Skin epidermis (tissue), 12 donors: ENCODE measurements at regions not wholly inside any gene's neighbourhood (a gene's known extent, or its start where the extent isn't known, plus 50 kb on each side); places are given as distances from the start of the nearest gene placed in this dataset.

ENCODE experiments used
- H3K27ac ChIP-seq, 21 experiments: fragments of 200-600 bp; sonication (generic) in 11 of 21; one replicate each; pipeline ENCODE4 v1.5.0; 2020; ENCODE audit warnings: mild to moderate bottlenecking in 3 of 21, inconsistent platforms in 2 of 21, moderate library complexity in 2 of 21
- H3K4me3 ChIP-seq, 7 experiments: fragments of 200-600 bp; sonication (generic) in 2 of 7; one replicate each; pipeline ENCODE4 v1.5.0; 2020; ENCODE audit warnings: inconsistent platforms in 2 of 7, mild to moderate bottlenecking in 2 of 7, moderate library complexity in 1 of 7

DNA sequence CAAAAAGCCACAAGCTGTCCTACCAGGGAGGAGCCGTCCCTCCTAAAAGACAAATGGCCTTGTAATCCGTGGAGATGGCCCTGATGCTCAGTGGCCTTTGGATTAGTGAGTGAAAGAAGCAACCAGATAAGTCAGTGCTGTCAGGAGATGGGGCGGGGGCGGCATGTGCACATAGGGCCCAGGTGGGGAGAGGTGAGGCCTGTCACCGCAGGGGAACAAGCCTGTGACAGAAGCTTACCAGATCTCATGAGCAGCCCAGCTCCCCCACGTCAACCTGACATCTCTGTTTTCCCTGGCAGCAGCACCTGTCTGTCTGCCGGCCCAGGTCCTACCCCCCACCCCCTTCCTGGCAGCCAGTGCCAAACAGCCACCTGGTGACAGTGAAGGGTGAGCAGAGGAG, 162.6 kb downstream of the BUD13 start:
- Histone ChIP-seq H3K4me3 (no peak overlapping the region), H3K27ac (no peak overlapping the region)

DNA sequence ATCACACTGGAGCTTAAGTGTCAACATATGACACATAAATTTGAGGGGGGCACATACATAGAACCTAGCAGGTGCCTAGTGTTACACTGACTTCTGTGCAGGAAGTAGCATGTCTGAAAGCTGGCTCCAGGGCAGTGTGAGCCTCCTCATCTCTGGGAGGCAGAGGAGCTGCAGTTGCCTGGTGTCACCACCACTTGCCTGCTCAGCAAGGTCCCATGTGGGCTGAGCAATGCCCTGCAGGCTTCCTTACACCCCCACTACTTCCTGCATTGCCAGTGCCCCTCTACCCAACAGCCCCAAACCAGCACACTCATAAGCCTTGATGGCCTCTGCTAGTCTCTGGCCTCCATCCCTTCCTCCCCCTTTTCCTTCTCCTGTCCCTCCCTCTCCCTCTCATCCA, 165.8 kb downstream of the BUD13 start:
- Histone ChIP-seq H3K27ac (no peak overlapping the region), H3K4me3 (no peak overlapping the region)

DNA sequence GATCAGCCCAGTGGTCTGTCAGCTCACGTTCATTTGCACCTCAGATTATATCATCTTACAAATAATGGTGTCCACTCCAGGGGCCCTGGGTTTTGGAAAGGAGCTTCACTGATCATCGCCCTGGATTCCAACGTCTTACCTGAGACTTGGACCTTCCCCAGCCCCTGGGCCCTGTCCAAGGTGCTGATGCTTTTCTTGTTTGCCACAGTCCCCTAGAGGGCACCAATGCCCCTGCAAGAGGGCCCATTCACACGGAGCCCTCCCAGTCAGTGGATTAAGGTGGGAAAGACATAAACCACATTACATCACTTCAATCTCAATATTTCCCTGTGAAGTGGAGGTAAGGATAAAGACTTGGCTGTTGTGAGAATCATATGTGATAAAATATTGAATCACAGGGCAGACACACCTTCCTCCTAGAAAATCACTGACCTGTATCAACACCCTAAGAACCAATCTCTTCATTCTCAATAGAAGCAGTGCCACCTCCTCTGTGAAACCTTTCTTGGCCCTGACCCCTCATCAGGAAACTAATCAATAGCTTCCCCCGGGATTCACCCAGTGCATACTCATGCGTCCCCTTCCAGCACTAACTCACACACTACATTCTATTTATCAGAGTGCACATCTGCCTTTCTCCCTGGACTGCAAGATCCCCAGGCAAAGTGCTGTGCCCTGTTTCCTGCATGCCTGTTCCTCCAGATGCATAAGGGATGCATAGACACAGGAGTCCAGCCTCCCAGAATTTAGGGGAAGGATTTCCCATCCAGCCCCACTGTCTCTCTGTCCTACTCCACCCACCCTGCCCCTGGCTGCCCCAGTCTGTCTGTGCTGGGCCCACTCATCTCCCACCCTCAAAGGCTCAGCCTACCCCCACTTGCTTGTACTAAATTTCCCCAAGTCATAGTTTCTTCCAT, 167.0 kb downstream of the BUD13 start:
- Histone ChIP-seq H3K4me3 (no peak overlapping the region), H3K27ac (no peak overlapping the region)

DNA sequence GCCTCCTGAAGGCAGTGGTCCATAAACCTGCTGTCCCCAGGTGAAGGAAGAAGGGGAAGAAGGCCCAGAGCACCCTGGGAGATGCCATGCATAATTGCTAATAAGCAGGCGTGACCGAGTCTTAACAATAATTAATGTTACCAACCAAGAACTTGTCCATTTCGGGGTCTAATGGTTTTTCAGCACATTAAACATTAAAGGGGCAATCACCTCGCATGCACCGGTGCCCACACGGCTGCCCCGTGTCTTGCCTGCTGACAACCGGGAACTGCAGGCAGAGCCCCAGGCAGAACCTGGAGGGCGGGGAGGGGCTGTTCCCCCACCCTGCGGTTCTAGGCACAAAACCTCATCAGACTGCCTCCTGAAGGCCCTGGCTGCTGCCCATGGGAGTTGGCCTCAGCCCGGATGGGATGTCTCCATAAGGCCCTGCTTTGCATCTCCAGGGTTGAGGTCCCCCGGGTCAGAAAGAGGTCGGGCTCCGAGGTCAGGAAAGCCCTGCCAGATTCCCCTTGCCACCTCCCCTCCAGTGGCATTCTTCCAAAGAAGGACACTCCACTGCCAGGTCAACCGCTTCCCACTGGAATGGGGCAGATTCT, 169.0 kb downstream of the BUD13 start:
- H3K4me3 ChIP-seq, result no peak overlapping the region
- H3K27ac ChIP-seq, result no peak overlapping the region

DNA sequence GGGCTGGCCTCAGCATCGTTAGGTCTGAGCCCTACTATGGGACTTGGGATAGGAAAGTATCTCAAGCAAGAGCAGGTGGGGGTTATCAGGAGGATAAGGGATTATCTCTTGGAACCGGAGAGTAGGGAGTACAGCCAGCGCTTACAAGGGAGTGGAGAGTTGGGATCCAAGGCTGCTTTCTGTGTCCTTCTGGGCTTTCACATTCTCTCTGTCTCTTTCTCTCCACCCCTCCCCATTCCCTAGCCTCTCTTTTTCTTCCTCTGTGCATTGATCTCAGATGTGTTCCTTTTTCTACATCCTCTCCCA, 170.2 kb downstream of the BUD13 start:
- Histone ChIP-seq H3K27ac (no peak overlapping the region), H3K4me3 (no peak overlapping the region)

DNA sequence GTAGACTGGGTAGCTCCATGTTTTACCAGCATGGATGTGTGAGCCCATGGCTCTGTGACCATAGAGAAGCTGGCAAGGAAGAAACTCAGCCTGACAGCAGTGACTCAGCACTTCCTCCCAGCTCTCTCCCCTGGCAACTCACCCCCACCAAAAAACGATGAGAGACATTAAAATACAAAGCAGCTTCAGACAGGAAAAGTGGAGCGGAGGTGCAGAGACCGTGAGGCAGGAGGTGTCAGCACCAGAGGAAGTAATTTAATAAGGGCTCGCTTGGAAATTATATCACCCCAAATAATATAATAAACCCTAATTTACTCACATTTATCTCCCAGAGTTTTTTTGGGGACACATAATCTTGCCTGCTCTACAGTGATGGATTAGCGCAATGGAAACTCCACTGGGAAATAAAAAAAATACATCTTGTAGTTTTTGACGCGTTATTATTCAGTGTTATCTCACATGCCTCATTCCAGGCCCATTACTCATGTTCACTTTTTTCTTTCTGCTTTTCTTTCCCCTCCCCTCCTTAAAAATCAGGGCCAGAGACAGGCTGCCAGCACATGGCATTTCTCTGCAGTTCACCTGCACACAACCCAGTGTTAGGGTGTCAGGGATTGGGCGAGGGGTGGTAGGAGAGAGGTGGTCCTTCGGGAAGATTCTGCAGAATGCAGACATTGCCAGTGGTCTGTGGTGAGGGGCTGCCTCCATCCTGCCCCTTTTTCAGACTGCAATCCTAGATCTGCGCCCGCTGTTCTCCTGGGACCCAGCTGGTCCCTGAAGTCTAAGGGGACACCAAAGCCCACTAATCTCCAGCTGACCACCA, 170.8 kb downstream of the BUD13 start:
- H3K27ac ChIP-seq, result no peak overlapping the region
- H3K4me3 ChIP-seq, result no peak overlapping the region

DNA sequence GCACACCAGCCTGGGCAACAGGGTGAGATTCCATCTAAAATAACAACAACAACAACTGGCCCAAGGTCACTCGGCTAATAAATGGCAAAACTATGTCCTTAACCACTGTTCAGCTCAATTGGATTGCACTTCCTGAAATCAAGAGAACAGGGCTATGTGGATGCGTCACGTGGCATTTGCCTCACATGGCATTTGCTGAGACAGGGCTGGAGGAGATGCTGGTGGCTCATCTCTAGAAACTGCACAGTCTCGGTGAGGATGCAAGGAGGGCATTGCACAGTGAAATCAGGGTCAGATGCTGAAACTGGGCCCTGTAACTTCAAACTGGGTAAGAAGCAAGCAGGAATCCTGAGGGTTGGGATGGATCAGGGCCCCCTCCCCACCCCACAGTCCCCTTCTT, 171.9 kb downstream of the BUD13 start:
- H3K4me3 ChIP-seq, result no peak overlapping the region
- no peak overlapping the region for H3K27ac ChIP-seq

DNA sequence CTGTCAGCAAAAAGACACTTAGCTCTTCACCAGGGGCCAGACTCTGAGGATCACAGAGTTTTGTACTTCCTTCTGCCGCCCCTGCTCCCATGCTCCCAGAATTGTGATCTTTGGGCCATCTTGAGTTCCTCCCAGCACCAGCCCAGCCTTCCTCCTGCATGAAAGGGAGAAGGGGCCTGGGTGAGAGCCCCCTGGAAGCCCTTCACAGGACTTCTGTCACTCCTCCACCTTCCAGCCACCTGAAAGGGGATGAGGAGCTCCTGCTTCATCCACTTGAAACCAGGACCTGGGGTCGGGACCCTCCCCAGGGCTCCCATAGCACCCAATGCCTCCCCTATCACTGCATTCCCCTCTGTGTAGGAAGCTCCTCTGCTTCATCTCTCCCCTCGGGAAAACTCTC, 174.2 kb downstream of the BUD13 start:
- Histone ChIP-seq H3K4me3 (no peak overlapping the region), H3K27ac (no peak overlapping the region)

DNA sequence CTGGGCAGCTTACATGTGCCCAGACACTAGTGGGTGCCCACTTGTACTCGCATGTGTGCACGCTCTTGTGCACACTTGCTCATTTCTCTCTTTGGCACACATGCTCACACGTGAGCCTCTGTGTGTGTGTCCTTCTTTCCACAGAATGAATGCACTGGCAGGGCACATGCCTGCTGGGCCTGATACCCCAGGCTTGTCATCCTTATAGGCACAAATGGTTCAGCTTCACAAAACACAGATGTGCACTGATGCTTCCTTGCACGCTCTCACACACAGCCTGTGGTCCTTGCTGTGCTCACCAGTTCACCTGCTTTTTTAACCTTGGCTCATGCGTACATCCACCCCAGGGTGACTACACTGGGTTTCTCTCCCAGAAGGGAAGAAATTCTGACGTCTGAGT, 174.8 kb downstream of the BUD13 start:
- Histone ChIP-seq H3K27ac (no peak overlapping the region), H3K4me3 (no peak overlapping the region)

DNA sequence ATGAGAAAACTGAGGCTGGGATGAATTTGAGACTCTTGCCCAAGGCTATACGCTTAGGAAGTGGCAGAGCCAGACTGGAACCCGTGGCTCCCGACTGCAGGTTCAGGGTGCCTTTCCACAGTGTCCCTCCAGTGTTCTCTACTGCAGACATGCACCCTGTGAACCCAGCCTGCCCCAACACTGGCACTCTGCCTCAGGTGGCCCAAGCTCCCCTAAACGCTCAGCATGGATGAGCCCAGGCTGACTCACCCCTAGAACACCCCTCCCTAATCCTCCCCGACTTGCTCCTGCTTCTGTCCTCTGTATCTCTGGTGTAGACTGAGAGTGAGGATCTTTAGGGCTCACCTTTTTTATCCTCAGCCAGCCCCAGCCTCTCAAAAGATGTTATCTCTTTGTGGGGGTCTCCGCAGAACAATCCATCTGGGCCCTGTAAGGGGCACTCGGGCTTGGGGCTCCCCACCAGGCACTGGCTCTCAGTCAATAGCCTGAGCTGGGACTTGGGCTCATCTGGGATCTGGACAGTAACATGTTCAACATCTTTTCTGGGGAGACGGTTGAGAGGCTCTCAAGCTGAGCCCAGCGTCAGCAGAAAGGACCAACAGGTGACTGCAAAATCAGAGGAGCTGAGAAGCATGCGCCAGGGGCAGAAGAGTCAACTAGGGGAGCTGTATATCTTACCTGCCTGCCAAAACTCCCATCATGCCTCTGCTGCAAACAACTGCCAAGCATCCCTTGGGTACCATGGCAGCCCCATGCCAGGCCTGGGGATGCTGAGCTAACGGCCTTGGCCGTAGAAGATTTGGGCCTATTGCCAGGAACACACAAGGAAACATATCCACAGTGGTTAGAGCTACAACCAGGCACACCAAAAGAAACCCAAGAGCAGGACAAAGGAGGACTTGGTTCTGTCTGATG, 176.2 kb downstream of the BUD13 start:
- H3K27ac ChIP-seq, result no peak overlapping the region
- no peak overlapping the region for H3K4me3 ChIP-seq

DNA sequence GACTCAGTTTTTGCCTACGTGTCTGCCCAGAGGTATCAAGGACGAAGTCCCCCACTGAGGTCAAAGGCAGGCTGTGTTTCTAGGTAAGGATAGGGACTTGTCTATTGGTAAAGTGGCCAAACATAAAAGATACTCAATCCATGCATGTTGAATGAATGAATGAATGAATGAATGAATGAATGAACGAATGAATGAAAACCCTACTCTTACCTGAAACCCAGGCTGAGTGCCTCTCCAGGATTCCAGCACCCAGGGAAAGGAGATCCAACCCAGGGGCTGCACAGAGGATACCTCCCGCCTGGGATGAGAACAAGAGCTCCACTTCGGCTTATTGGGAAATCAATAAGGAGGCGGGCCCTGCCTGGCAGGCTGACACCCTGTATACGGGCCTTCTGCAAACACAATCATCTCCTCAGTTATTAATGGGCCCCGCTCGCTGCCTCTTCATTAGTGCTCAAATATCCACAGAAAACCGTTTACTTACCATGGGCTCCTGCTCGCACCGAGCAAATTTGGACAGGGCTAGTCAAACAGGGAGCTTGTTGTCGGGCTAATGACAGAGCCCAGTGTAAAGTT, 177.4 kb downstream of the BUD13 start:
- Histone ChIP-seq H3K4me3 (no peak overlapping the region), H3K27ac (no peak overlapping the region)

DNA sequence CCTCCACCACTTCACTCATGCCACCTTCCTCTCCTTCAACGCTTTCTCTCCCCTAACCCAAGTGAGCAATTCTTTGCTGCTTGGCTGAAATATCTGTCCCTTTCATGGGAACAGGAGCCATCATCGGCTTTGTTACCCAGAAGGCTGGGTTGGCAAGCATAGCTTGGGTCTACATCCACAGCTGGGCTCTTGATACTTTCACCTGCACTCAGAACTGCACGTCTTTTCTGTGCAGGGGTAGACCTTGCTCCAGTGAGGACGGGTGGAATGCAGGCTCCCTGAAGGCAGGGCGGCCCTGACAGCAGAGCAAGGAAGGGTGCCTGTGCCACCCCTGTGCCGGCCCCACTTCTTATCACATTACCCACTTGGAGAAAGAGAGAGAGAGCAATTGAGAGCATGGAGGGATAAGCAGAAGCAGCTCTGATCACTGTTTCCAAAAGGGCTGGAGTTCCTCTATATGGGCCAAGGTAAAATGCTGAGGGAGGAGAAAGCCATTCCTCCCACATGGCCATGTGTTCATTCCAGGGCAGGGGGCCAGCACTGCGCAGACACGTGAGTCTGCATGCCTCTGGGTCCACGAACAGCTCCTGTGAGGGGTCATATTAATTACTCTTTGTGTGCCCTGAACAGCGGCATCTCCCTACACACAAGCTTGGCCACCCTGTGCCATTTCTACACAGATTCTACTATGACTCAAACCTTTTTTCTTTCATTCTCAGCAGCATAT, 181.8 kb downstream of the BUD13 start:
- H3K27ac ChIP-seq, result no peak overlapping the region

DNA sequence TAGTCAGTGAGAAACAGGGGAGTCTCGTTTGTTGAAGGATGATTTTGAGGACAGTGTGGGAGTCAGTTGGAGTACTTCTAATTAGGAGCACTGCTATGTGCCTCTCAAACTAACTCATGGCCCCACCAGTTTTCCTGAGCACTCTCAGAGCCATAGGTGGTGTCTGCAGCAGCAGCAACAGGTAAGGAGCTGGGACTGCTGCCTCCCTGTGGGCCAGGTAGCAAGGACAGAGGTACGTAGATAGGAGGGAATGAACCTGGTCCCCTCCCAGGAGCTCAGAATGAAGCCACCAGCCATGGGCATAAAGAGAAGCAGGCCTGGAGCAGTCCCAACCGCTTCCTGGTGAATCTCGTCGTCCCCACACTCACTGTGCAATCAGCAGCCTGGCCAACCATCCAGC, 183.4 kb downstream of the BUD13 start:
- Histone ChIP-seq H3K27ac (no peak overlapping the region), H3K4me3 (no peak overlapping the region)

More for the DNA sequence above, 181.8 kb downstream of the BUD13 start:
- H3K4me3 ChIP-seq, result no peak overlapping the region

DNA sequence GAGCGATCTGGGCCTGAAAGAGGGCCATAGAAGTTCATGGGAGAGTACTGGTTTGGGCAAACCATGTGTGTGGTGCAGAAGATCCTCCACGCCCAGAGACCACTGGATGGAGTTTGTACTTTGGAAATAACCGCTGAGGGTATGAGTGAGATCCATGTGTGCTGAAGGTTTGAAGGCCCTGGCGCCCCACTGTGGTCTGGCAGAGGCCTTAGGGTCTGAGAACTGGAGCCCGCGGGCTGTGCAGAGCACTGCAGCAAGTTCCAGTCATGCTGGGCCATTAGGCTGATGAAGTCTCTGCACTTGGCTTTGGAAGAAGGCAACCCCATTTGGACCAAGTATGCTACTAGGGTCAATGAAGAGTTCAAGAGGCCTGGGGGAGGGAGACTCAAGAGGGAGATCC, 186.4 kb downstream of the BUD13 start:
- H3K27ac ChIP-seq, result no peak overlapping the region
- no peak overlapping the region for H3K4me3 ChIP-seq

DNA sequence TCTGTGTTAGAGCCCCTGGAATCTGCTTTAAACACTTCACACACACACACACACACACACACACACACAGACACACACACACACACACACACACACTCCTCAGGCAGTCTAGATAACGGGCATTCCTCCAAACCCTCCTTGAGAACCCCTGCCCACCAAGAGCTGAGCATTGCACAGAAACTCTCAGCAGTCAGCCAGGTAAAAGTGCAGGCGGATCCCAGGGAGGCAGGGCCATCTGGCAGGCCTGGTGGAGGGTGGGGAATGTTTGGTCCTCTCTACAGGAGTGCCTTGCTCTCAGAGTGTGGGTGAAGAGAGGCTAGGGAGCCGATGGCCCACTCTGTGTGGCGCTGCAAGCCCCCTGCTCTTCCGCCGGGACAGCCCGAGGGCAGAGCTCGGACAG, 190.2 kb downstream of the BUD13 start:
- no peak overlapping the region for H3K4me3 ChIP-seq

DNA sequence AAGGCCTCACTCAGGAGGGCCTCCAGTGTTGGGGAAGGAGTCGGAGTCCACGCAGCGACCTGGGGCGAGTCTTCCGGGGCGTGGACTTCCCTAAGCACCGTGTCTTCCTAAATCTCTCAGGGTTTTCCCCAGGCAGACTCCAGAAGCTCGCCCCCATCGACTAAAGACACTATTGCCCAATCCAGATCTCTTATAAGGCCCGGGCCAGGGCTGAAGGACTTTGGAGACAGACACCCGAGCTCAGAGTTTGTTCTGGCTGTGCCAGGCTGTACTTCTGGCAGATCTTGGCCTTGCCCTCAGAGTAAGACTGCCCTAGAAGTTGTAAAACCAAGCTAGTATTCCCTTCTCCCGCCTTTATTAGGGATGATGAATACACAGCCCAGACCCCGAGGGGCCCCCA, 191.4 kb downstream of the BUD13 start:
- no peak overlapping the region for H3K4me3 ChIP-seq
- H3K27ac ChIP-seq, result no peak overlapping the region

More for the DNA sequence above, 190.2 kb downstream of the BUD13 start:
- no peak overlapping the region for H3K27ac ChIP-seq

DNA sequence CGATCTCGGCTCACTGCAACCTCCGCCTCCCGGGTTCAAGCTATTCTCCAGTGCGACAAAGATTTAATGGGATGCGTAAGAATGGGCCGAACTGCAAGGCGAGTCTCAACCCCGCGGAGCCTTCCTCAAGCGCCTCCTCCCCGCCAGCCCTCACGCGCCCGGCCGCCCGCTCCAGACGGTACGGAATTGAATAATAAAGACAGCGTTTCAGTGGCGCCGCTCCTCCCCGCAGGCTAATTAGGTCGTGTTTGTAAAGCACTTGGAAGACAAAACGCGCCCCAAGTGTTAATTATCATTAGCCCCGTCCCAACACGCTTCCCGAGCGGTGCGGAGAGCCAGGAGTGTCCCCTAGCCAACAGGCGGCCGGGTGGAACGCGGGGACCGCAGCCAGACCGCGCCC, 192.0 kb downstream of the BUD13 start:
- no peak overlapping the region for H3K4me3 ChIP-seq
- H3K27ac ChIP-seq, result no peak overlapping the region

DNA sequence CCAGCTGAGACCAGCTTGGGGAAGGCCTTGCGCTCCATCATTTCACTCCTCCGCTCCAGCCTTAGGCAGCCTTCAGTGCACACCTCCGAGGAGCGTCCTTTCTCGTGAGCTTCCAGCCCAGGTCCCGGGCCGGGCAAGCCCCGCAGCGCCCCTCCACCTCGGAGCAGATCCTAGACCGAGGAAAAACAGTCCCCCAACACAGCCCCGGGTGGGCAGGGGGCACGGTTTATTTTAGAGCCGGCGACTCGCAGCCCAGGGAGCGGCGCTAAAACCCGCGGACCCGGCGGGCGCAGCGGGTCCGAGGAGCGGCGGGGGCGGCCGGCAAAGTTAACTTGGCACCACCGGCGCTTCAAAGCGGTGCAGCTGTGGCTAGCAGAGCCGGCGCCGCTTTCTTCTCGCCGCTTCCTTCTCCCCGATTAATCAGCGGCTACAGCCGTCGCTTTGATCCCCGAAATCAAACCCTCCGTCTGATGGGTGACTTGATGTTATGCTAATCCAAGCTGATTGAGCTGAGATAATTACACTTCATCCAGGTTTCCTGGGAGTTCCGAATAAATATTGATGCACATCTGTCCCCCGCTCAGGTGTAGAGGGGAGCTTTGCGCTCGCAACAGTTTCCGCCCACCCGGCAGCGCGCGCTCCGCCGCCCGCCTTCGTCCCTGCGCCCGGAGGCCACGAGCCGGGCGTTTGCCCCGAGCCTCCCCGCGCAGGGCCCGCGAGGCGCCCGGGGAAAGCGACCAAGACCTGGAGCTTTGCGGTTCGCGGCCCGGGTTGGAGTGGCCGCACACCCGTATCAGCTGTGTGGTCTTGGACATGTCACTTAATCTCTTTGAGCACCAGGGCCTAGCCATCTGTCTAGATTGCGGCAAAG, 192.7 kb downstream of the BUD13 start:
- H3K27ac ChIP-seq, result no peak overlapping the region
- no peak overlapping the region for H3K4me3 ChIP-seq
